Astrocyte (in vitro differentiated cells and primary cell): ENCODE measurements at regions not wholly inside any gene's neighbourhood (a gene's known extent, or its start where the extent isn't known, plus 50 kb on each side); places are given as distances from the start of the nearest gene placed in this dataset.

Experiments used
- DNase-seq: peaks from one replicate; pipeline ENCODE4 v3.0.0-alpha.2; 2010; ENCODE audit warnings: low read depth
- FAIRE-seq: peaks from 2 replicates; lab custom pipeline; 2011; peaks lifted over from hg19 to GRCh38; lab: Jason Lieb, UNC
- H2AFZ ChIP-seq: 2 replicates; pipeline ENCODE4 v1.6.0; 2012; ENCODE audit warnings: low read depth, low read length, inconsistent platforms
- H3K27ac ChIP-seq: 2 replicates; pipeline ENCODE4 v1.5.1; 2011; ENCODE audit warnings: low read depth, low read length, inconsistent platforms
- H3K27me3 ChIP-seq: 2 replicates; pipeline ENCODE4 v1.6.0; 2011; ENCODE audit warnings: low read length, inconsistent platforms; ENCODE audit not compliant: insufficient read depth
- H3K36me3 ChIP-seq: 2 replicates; pipeline ENCODE4 v1.5.1; 2011; ENCODE audit warnings: low read length, inconsistent platforms; ENCODE audit not compliant: insufficient read depth
- H3K4me1 ChIP-seq: 2 replicates; pipeline ENCODE4 v1.5.1; 2011; ENCODE audit warnings: low read length, inconsistent platforms; ENCODE audit not compliant: insufficient read depth
- H3K4me2 ChIP-seq: 2 replicates; pipeline ENCODE4 v1.6.0; 2012; ENCODE audit warnings: low read length, inconsistent platforms
- H3K4me3 ChIP-seq: 2 replicates; pipeline ENCODE4 v1.5.1; 2011; ENCODE audit warnings: low read depth, mild to moderate bottlenecking, low read length, inconsistent platforms; ENCODE audit not compliant: insufficient read depth
- H3K79me2 ChIP-seq: 2 replicates; pipeline ENCODE4 v1.6.0; 2012; ENCODE audit warnings: mild to moderate bottlenecking, low read length, inconsistent platforms; ENCODE audit not compliant: insufficient read depth
- H3K9ac ChIP-seq: 2 replicates; pipeline ENCODE4 v1.6.0; 2012; ENCODE audit warnings: mild to moderate bottlenecking, low read length, inconsistent platforms
- H3K9me3 ChIP-seq: 2 replicates; pipeline ENCODE4 v1.5.1; 2012; ENCODE audit warnings: low read depth, mild to moderate bottlenecking, low read length, inconsistent platforms; ENCODE audit not compliant: insufficient read depth
- H4K20me1 ChIP-seq: 2 replicates; pipeline ENCODE4 v1.6.0; 2012; ENCODE audit warnings: low read length, inconsistent platforms; ENCODE audit not compliant: insufficient read depth
- H3K27ac Mint-ChIP-seq: one replicate; pipeline ENCODE4 v1.8.0; 2021; ENCODE audit warnings: mild to moderate bottlenecking, mixed read lengths; ENCODE audit not compliant: unreplicated experiment
- H3K27me3 Mint-ChIP-seq: one replicate; pipeline ENCODE4 v1.8.0; 2021; ENCODE audit warnings: low read depth, mixed read lengths; ENCODE audit not compliant: unreplicated experiment
- H3K36me3 Mint-ChIP-seq: one replicate; pipeline ENCODE4 v1.8.0; 2021; ENCODE audit warnings: low read depth, mixed read lengths; ENCODE audit not compliant: unreplicated experiment
- H3K4me1 Mint-ChIP-seq: one replicate; pipeline ENCODE4 v1.8.0; 2021; ENCODE audit warnings: low read depth, mixed read lengths; ENCODE audit not compliant: unreplicated experiment
- H3K4me3 Mint-ChIP-seq: one replicate; pipeline ENCODE4 v1.8.0; 2021; ENCODE audit warnings: mild to moderate bottlenecking, moderate library complexity, mixed read lengths; ENCODE audit not compliant: unreplicated experiment
- H3K9me3 Mint-ChIP-seq: one replicate; pipeline ENCODE4 v1.8.0; 2021; ENCODE audit warnings: mild to moderate bottlenecking, mixed read lengths; ENCODE audit not compliant: unreplicated experiment
- CTCF ChIP-seq: IDR thresholded peaks from 2 replicates; pipeline ENCODE4 v1.5.1; 2011; ENCODE audit warnings: low read depth, mild to moderate bottlenecking, inconsistent platforms, low read length, moderate library complexity; ENCODE audit not compliant: insufficient read depth
- EZH2 ChIP-seq: IDR thresholded peaks from 2 replicates; pipeline ENCODE4 v1.6.1; 2012; ENCODE audit warnings: mild to moderate bottlenecking, low read length, inconsistent platforms; ENCODE audit not compliant: insufficient read depth

- H3K36me3 ChIP-seq, result no peaks in the 10 kb centered on the region
- no peaks in the 10 kb centered on the region for H3K9me3 Mint-ChIP-seq
- FAIRE-seq, result no peak
Measured at GRCh38 chr4:157932936-157933335, 239.9 kb downstream of the GASK1B start.

GRCh38 chr4:157929486-157929885 is 243.3 kb downstream of the GASK1B start:
- Mint-ChIP-seq H3K4me1 (no peaks in the 10 kb centered on the region), H3K4me3 (no peak overlapping the region), H3K27me3 (peaks cover 4% of the 10 kb centered on the region), H3K27ac (no peak overlapping the region), H3K9me3 (no peaks in the 10 kb centered on the region), H3K36me3 (no peaks in the 10 kb centered on the region)
- Histone ChIP-seq H2AFZ (no peak overlapping the region), H3K4me1 (no peaks in the 10 kb centered on the region), H3K9me3 (no peaks in the 10 kb centered on the region), H3K4me2 (no peak overlapping the region), H3K79me2 (no peaks in the 10 kb centered on the region), H3K27ac (no peak overlapping the region), H4K20me1 (no peaks in the 10 kb centered on the region), H3K27me3 (no peaks in the 10 kb centered on the region), H3K4me3 (no peak overlapping the region), H3K9ac (no peak overlapping the region), H3K36me3 (no peaks in the 10 kb centered on the region)
- TF ChIP-seq EZH2 (no peak), CTCF (no peak)
- DNase-seq (no peak), FAIRE-seq (no peak)

More at GRCh38 chr4:157932936-157933335, 239.9 kb downstream of the GASK1B start:
- no peaks in the 10 kb centered on the region for H3K36me3 Mint-ChIP-seq
- H3K27ac ChIP-seq, result no peak overlapping the region
- H3K27ac Mint-ChIP-seq, result no peak overlapping the region
- H3K27me3 ChIP-seq, result no peaks in the 10 kb centered on the region
- no peaks in the 10 kb centered on the region for H3K4me1 ChIP-seq
- no peaks in the 10 kb centered on the region for H4K20me1 ChIP-seq
- DNase-seq, result no peak
- no peaks in the 10 kb centered on the region for H3K4me1 Mint-ChIP-seq
- H3K9ac ChIP-seq, result no peak overlapping the region
- H3K9me3 ChIP-seq, result no peaks in the 10 kb centered on the region
- H2AFZ ChIP-seq, result no peak overlapping the region
- no peak overlapping the region for H3K4me3 Mint-ChIP-seq
- no peak overlapping the region for H3K4me3 ChIP-seq
- TF ChIP-seq EZH2, result no peak
- no peak for TF ChIP-seq CTCF
- H3K79me2 ChIP-seq, result no peaks in the 10 kb centered on the region
- H3K27me3 Mint-ChIP-seq, result peaks cover 4% of the 10 kb centered on the region
- no peak overlapping the region for H3K4me2 ChIP-seq

- no peak overlapping the region for H3K4me2 ChIP-seq
- H3K36me3 ChIP-seq, result no peaks in the 10 kb centered on the region
- TF ChIP-seq EZH2 (no peak), CTCF (no peak)
- no peaks in the 10 kb centered on the region for H3K9me3 ChIP-seq
- H3K4me3 Mint-ChIP-seq, result no peak overlapping the region
- H3K9ac ChIP-seq, result no peak overlapping the region
- no peaks in the 10 kb centered on the region for H3K27me3 ChIP-seq
- H3K79me2 ChIP-seq, result no peaks in the 10 kb centered on the region
- no peaks in the 10 kb centered on the region for H3K4me1 ChIP-seq
- FAIRE-seq (no peak), DNase-seq (no peak)
- H3K27ac Mint-ChIP-seq, result no peak overlapping the region
- H3K27ac ChIP-seq, result no peak overlapping the region
- no peaks in the 10 kb centered on the region for H3K27me3 Mint-ChIP-seq
- H3K9me3 Mint-ChIP-seq, result peaks cover 9% of the 10 kb centered on the region
- peaks cover 5% of the 10 kb centered on the region for H3K4me1 Mint-ChIP-seq
- H3K4me3 ChIP-seq, result no peak overlapping the region
- H2AFZ ChIP-seq, result no peak overlapping the region
- H3K36me3 Mint-ChIP-seq, result no peaks in the 10 kb centered on the region
- H4K20me1 ChIP-seq, result no peaks in the 10 kb centered on the region
Measured at GRCh38 chr4:157918036-157918832, 254.6 kb downstream of the GASK1B start.
